ENCODE measurements at regions not wholly inside any gene's neighbourhood (a gene's known extent, or its start where the extent isn't known, plus 50 kb on each side); places are given as distances from the start of the nearest gene placed in this dataset.

- intact Hi-C loops (cut with micrococcal nuclease) = no loop called here
Observed at GRCh38 chr3:188000361-188000861, 153.5 kb upstream of the LPP start.

GRCh38 chr3:188001093-188001492 lies 152.9 kb upstream of the LPP start:
- no peak for TF ChIP-seq CTCF (IDR thresholded peaks at IDR 0.05; ENCODE audit: borderline replicate concordance)
- H3K36me3 ChIP-seq = no peaks in the 10 kb centered on the region
- H3K9me3 ChIP-seq (replicated peaks) = no peaks in the 10 kb centered on the region
- peaks cover 4% of the 10 kb centered on the region for H3K4me1 ChIP-seq
- H3K4me3 ChIP-seq = no peak overlapping the region
- intact Hi-C loops (cut with micrococcal nuclease) = no loop called here
- no peak for DNase-seq
- H3K27ac ChIP-seq (replicated peaks) = no peak overlapping the region
- H3K27me3 ChIP-seq (ENCODE audit: low read depth) = no peaks in the 10 kb centered on the region

More at GRCh38 chr3:188000361-188000861, 153.5 kb upstream of the LPP start:
- Histone ChIP-seq H3K4me3 (no peak overlapping the region), H3K27me3 (ENCODE audit: low read depth) (no peaks in the 10 kb centered on the region), H3K4me1 (peaks cover 4% of the 10 kb centered on the region), H3K27ac (replicated peaks) (no peak overlapping the region), H3K36me3 (no peaks in the 10 kb centered on the region), H3K9me3 (replicated peaks) (no peaks in the 10 kb centered on the region)
- no peak for DNase-seq
- TF ChIP-seq CTCF (IDR thresholded peaks at IDR 0.05; ENCODE audit: borderline replicate concordance) = no peak

GRCh38 chr3:188001926-188002325 lies 152.0 kb upstream of the LPP start:
- no peak for TF ChIP-seq CTCF (IDR thresholded peaks at IDR 0.05; ENCODE audit: borderline replicate concordance)
- no peak for DNase-seq
- no peak overlapping the region for H3K4me3 ChIP-seq
- H3K4me1 ChIP-seq = peaks cover 10% of the 10 kb centered on the region
- no peaks in the 10 kb centered on the region for H3K9me3 ChIP-seq (replicated peaks)
- no peak overlapping the region for H3K27ac ChIP-seq (replicated peaks)
- H3K27me3 ChIP-seq (ENCODE audit: low read depth) = no peaks in the 10 kb centered on the region
- H3K36me3 ChIP-seq = no peaks in the 10 kb centered on the region
- intact Hi-C loops (cut with micrococcal nuclease) = no loop called here

- no peaks in the 10 kb centered on the region for H3K9me3 ChIP-seq (replicated peaks)
- H3K36me3 ChIP-seq = no peaks in the 10 kb centered on the region
- intact Hi-C loops (cut with micrococcal nuclease) = no loop called here
- H3K27me3 ChIP-seq (ENCODE audit: low read depth) = no peaks in the 10 kb centered on the region
- H3K4me1 ChIP-seq = peaks cover 10% of the 10 kb centered on the region
- DNase-seq = no peak
- TF ChIP-seq CTCF (IDR thresholded peaks at IDR 0.05; ENCODE audit: borderline replicate concordance) = no peak
- H3K4me3 ChIP-seq = no peak overlapping the region
- H3K27ac ChIP-seq (replicated peaks) = no peak overlapping the region
Observed at GRCh38 chr3:188002626-188003138, 151.3 kb upstream of the LPP start.

GRCh38 chr3:188003188-188004171 lies 150.5 kb upstream of the LPP start:
- H3K27ac ChIP-seq (replicated peaks) = no peak overlapping the region
- intact Hi-C loops (cut with micrococcal nuclease) = no loop called here
- H3K4me3 ChIP-seq = no peak overlapping the region
- no peaks in the 10 kb centered on the region for H3K36me3 ChIP-seq
- H3K27me3 ChIP-seq (ENCODE audit: low read depth) = no peaks in the 10 kb centered on the region
- no peak for DNase-seq
- TF ChIP-seq CTCF (IDR thresholded peaks at IDR 0.05; ENCODE audit: borderline replicate concordance) = no peak
- H3K9me3 ChIP-seq (replicated peaks) = no peaks in the 10 kb centered on the region
- H3K4me1 ChIP-seq = peaks cover 10% of the 10 kb centered on the region

Measured in left ventricle myocardium inferior (tissue), 1 donor.